ENCODE measurements at regions not wholly inside any gene's neighbourhood (a gene's known extent, or its start where the extent isn't known, plus 50 kb on each side); places are given as distances from the start of the nearest gene placed in this dataset.
A peak's percentile ranks its signal among the peaks of the same experiment; 100 is the strongest.

DNA sequence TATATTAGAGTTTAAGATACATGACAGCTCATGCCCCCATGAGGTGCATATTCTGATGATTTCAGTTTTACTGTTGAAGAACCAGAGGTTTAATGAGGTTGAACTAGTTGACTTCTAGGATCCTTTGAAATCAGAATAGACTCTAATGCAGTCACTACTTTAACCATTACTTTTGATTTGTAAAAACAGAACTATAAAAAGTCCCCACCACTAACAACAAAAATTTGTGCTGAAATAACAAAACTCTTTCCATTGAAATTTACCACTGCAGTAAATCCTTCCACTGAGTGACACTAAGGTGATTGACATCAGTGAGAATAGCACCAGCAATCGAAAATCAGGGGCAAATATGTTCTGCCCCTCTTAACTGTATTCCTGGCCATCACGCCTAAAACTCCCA is 214.1 kb downstream of the SHQ1 start:
- no peaks in the 10 kb centered on the region for H3K79me2 ChIP-seq (ENCODE audit: insufficient read depth, low read length)
- FAIRE-seq (no peak), DNase-seq (ENCODE audit: low read depth) (no peak)
- H3K27me3 ChIP-seq (ENCODE audit: insufficient read depth, low read length): peaks cover 12% of the 10 kb centered on the region
- no peaks in the 10 kb centered on the region for H4K20me1 ChIP-seq (ENCODE audit: insufficient read depth, low read length)
- peaks cover 2% of the 10 kb centered on the region for H3K9me3 ChIP-seq (ENCODE audit: insufficient read depth, low read depth, low read length)
- no peak overlapping the region for H2AFZ ChIP-seq (ENCODE audit: low read depth, low read length)
- Mint-ChIP-seq H3K27ac (ENCODE audit: unreplicated experiment) (no peak overlapping the region), H3K27me3 (ENCODE audit: low read depth, unreplicated experiment) (peaks cover 21% of the 10 kb centered on the region), H3K4me1 (ENCODE audit: low read depth, unreplicated experiment) (peaks cover 8% of the 10 kb centered on the region), H3K36me3 (ENCODE audit: low read depth, unreplicated experiment) (no peaks in the 10 kb centered on the region), H3K4me3 (ENCODE audit: unreplicated experiment) (no peak overlapping the region), H3K9me3 (ENCODE audit: unreplicated experiment) (peaks cover 6% of the 10 kb centered on the region)
- no peak overlapping the region for H3K4me3 ChIP-seq (ENCODE audit: insufficient read depth, low read depth, low read length)
- TF ChIP-seq, protein P1, sequence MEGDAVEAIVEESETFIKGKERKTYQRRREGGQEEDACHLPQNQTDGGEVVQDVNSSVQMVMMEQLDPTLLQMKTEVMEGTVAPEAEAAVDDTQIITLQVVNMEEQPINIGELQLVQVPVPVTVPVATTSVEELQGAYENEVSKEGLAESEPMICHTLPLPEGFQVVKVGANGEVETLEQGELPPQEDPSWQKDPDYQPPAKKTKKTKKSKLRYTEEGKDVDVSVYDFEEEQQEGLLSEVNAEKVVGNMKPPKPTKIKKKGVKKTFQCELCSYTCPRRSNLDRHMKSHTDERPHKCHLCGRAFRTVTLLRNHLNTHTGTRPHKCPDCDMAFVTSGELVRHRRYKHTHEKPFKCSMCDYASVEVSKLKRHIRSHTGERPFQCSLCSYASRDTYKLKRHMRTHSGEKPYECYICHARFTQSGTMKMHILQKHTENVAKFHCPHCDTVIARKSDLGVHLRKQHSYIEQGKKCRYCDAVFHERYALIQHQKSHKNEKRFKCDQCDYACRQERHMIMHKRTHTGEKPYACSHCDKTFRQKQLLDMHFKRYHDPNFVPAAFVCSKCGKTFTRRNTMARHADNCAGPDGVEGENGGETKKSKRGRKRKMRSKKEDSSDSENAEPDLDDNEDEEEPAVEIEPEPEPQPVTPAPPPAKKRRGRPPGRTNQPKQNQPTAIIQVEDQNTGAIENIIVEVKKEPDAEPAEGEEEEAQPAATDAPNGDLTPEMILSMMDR (IDR thresholded peaks at IDR 0.05; ENCODE audit: insufficient read depth, low read depth, low read length): no peak
- TF ChIP-seq EZH2 (IDR thresholded peaks at IDR 0.05; ENCODE audit: insufficient read depth, low read length): no peak
- no peak overlapping the region for H3K4me2 ChIP-seq (ENCODE audit: low read length)
- H3K9ac ChIP-seq (ENCODE audit: low read length): no peak overlapping the region
- H3K36me3 ChIP-seq (ENCODE audit: insufficient read depth, low read length): no peaks in the 10 kb centered on the region
- H3K27ac ChIP-seq (ENCODE audit: low read depth, low read length): no peak overlapping the region
- H3K4me1 ChIP-seq (ENCODE audit: insufficient read depth, low read length): no peaks in the 10 kb centered on the region

DNA sequence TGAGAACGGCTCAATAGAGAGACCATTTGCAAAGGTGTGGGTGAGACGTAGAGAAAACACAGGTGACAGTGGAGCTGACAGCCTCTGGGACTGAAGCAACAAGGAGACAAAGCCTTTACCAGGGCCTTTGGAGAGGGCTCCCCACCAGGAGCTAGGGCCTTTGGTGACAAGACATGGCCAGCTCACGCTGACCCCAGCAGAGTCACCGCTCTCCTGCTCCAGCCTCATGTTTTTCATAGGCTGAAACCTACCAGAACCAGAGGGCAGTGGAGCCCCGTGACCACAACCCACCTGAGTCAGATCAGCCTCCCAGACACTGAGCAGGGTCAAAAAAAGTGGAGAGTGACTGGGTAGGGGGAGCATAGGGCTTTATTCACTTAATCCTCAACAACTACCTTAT is 214.7 kb downstream of the SHQ1 start:
- Mint-ChIP-seq H3K4me1 (ENCODE audit: low read depth, unreplicated experiment) (peaks cover 9% of the 10 kb centered on the region), H3K4me3 (ENCODE audit: unreplicated experiment) (no peak overlapping the region), H3K27me3 (ENCODE audit: low read depth, unreplicated experiment) (peaks cover 21% of the 10 kb centered on the region), H3K36me3 (ENCODE audit: low read depth, unreplicated experiment) (no peaks in the 10 kb centered on the region), H3K9me3 (ENCODE audit: unreplicated experiment) (peaks cover 6% of the 10 kb centered on the region), H3K27ac (ENCODE audit: unreplicated experiment) (no peak overlapping the region)
- H3K4me2 ChIP-seq (ENCODE audit: low read length): no peak overlapping the region
- H3K36me3 ChIP-seq (ENCODE audit: insufficient read depth, low read length): no peaks in the 10 kb centered on the region
- no peak for TF ChIP-seq EZH2 (IDR thresholded peaks at IDR 0.05; ENCODE audit: insufficient read depth, low read length)
- TF ChIP-seq, protein P1 (IDR thresholded peaks at IDR 0.05; ENCODE audit: insufficient read depth, low read depth, low read length): no peak
- no peaks in the 10 kb centered on the region for H3K4me1 ChIP-seq (ENCODE audit: insufficient read depth, low read length)
- DNase-seq (ENCODE audit: low read depth): no peak
- peaks cover 12% of the 10 kb centered on the region for H3K27me3 ChIP-seq (ENCODE audit: insufficient read depth, low read length)
- no peaks in the 10 kb centered on the region for H4K20me1 ChIP-seq (ENCODE audit: insufficient read depth, low read length)
- no peak for FAIRE-seq
- no peak overlapping the region for H3K27ac ChIP-seq (ENCODE audit: low read depth, low read length)
- H3K4me3 ChIP-seq (ENCODE audit: insufficient read depth, low read depth, low read length): no peak overlapping the region
- peaks cover 2% of the 10 kb centered on the region for H3K9me3 ChIP-seq (ENCODE audit: insufficient read depth, low read depth, low read length)
- H3K9ac ChIP-seq (ENCODE audit: low read length): no peak overlapping the region
- H2AFZ ChIP-seq (ENCODE audit: low read depth, low read length): no peak overlapping the region
- H3K79me2 ChIP-seq (ENCODE audit: insufficient read depth, low read length): no peaks in the 10 kb centered on the region

DNA sequence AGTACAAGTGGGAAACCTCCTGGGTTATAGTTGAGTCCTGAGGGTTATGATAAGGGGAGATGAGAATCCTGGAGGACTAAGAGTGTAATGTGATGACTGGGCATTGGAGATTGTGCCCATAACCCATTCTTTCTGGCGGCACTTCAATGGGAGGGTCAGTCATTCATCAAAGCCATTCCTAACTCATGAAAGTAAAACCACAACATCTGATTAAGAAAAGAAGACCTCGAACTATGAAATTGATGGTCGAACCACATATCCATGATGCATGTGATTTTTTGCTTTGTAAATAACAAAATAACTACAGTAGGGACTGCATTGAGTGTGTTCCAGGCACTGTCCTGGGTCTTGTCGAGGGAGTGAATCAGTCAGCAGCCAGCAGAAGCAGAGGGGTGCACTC is 215.1 kb downstream of the SHQ1 start:
- peaks cover 12% of the 10 kb centered on the region for H3K27me3 ChIP-seq (ENCODE audit: insufficient read depth, low read length)
- no peak for FAIRE-seq
- H3K4me3 ChIP-seq (ENCODE audit: insufficient read depth, low read depth, low read length): no peak overlapping the region
- TF ChIP-seq, protein P1 (IDR thresholded peaks at IDR 0.05; ENCODE audit: insufficient read depth, low read depth, low read length): no peak
- no peak for TF ChIP-seq EZH2 (IDR thresholded peaks at IDR 0.05; ENCODE audit: insufficient read depth, low read length)
- H3K36me3 ChIP-seq (ENCODE audit: insufficient read depth, low read length): no peaks in the 10 kb centered on the region
- Mint-ChIP-seq H3K4me1 (ENCODE audit: low read depth, unreplicated experiment) (peaks cover 9% of the 10 kb centered on the region), H3K4me3 (ENCODE audit: unreplicated experiment) (no peak overlapping the region), H3K9me3 (ENCODE audit: unreplicated experiment) (peaks cover 6% of the 10 kb centered on the region), H3K36me3 (ENCODE audit: low read depth, unreplicated experiment) (no peaks in the 10 kb centered on the region), H3K27ac (ENCODE audit: unreplicated experiment) (no peak overlapping the region), H3K27me3 (ENCODE audit: low read depth, unreplicated experiment) (peaks cover 21% of the 10 kb centered on the region)
- no peak overlapping the region for H3K27ac ChIP-seq (ENCODE audit: low read depth, low read length)
- no peak overlapping the region for H2AFZ ChIP-seq (ENCODE audit: low read depth, low read length)
- H3K4me1 ChIP-seq (ENCODE audit: insufficient read depth, low read length): no peaks in the 10 kb centered on the region
- H4K20me1 ChIP-seq (ENCODE audit: insufficient read depth, low read length): no peaks in the 10 kb centered on the region
- peak; percentile 60 for DNase-seq (ENCODE audit: low read depth)
- peaks cover under 1% of the 10 kb centered on the region for H3K9me3 ChIP-seq (ENCODE audit: insufficient read depth, low read depth, low read length)
- H3K9ac ChIP-seq (ENCODE audit: low read length): no peak overlapping the region
- no peaks in the 10 kb centered on the region for H3K79me2 ChIP-seq (ENCODE audit: insufficient read depth, low read length)
- no peak overlapping the region for H3K4me2 ChIP-seq (ENCODE audit: low read length)

All from astrocyte (in vitro differentiated cells and primary cell).